HG03571 (cell line): ENCODE measurements at regions not wholly inside any gene's neighbourhood (a gene's known extent, or its start where the extent isn't known, plus 50 kb on each side); places are given as distances from the start of the nearest gene placed in this dataset.
"Not testable (repeated sequence)": the region's sequence is repeated elsewhere in the genome, so short reads cannot be mapped to it uniquely, and the experiment has no call there.

Experiments used
- ATAC-seq: cut with Tn5 transposase; IDR thresholded peaks from one replicate; pipeline ENCODE4 v1.9.1; 2021; ENCODE audit not compliant: unreplicated experiment

DNA sequence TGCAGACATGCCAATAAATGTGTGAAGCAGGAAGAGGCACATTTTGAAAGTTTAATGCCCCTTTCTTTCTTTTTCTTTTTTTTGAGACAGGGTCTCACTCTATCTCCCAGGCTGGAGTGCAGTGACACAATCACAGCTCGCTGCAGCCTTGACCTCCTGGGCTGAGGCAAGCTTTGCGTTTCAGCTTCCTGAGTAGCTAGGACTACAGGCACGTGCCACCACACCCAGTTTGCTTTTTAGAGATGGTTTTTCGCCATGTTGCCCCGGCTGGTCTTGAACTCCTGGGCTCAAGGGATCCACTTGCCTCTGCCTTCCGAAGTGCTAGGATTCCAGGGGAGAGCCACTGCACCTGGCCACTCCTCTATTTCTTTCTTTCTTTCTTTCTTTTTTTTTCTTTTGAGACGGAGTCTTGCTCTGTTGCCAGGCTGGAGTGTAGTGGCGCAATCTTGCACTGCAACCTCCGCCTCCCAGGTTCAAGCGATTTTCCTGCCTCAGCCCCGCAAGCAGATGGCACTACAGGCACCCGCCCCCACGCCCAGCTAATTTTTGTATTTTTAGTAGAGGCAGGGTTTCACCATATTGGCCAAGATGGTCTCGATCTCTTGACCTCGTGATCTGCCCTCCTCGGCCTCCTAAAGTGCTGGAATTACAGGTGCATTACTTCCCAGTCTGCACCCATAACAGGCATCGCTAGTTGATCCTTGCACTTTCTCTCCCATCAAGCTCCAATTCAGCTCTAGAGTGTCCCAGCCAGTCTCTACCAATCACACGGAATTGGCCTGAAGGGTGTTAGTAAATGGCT, 77.5 kb upstream of the RUNX3 start:
- ATAC-seq: not testable (repeated sequence)

DNA sequence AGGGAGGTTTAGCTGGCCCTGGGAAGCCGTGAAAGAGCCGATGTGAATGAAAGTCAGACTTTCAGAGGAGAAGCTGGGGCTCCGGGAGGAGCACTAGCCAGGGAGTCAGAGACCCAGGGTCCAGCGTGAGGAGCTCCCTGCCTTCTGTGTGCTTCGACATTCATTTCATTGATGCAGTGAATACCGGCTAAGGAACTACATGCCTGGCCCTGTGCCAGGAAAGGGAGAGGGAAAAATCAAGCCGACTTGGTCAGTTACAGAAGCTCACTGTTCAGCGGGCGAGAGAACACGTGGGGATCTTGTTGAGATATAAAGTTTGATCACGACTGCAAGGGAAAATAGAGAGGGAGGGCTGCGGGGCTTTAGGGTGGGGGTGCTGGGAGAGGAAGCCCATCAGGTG, 76.7 kb upstream of the RUNX3 start:
- ATAC-seq: no peak

DNA sequence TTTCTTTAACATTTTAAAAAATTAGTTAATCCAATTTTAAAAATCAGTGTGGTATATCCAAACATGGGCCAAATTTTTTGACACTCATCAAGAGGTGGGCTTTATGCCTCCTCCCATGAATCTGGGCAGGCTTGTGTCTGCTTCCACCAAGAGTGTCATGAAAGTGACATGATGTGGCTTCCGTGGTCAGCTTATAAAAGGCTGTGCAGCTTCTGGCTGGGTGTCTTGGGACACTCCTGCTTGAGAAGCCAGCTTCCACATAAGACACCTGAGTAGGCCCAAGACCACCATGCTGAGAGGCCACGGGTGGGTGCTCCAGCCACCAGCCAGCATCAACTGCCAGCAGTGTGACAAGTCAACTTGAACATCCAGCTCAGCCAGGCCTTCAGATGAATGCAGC, 74.3 kb upstream of the RUNX3 start:
- ATAC-seq: no peak

GRCh38 chr1:25003457-25004190, 73.5 kb upstream of the RUNX3 start:
- no peak for ATAC-seq

- no peak for ATAC-seq
Observed at GRCh38 chr1:25003000-25003399, 72.9 kb upstream of the RUNX3 start.

GRCh38 chr1:25001125-25001915, 71.2 kb upstream of the RUNX3 start:
- ATAC-seq: no peak

DNA sequence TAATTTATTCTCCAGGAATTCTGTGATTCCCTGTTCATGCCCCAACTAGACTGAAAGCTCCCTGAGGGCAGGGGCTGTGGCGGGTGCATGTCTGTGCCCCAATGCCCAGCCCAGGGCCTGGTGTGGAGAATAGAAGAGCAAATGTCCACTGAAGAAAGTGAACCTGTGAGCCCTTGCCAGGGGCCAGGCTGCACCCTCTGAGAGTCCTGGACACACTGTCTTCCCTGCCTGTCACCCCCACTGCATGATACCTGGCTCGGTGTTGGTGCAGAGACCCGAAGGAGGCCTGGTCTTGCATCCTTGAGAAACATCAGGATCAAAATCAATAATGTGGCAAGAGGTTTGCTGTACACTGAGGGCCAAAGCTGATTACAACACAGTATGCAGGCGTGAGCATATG, 69.8 kb upstream of the RUNX3 start:
- no peak for ATAC-seq

GRCh38 chr1:24999426-24999825, 69.3 kb upstream of the RUNX3 start:
- ATAC-seq: no peak

GRCh38 chr1:24998563-24999245, 68.6 kb upstream of the RUNX3 start:
- no peak for ATAC-seq

GRCh38 chr1:24996983-24997893, 67.2 kb upstream of the RUNX3 start:
- ATAC-seq: no peak

- no peak for ATAC-seq
Observed at GRCh38 chr1:24996456-24996855, 66.4 kb upstream of the RUNX3 start.

GRCh38 chr1:24995661-24996060, 65.6 kb upstream of the RUNX3 start:
- ATAC-seq: no peak

DNA sequence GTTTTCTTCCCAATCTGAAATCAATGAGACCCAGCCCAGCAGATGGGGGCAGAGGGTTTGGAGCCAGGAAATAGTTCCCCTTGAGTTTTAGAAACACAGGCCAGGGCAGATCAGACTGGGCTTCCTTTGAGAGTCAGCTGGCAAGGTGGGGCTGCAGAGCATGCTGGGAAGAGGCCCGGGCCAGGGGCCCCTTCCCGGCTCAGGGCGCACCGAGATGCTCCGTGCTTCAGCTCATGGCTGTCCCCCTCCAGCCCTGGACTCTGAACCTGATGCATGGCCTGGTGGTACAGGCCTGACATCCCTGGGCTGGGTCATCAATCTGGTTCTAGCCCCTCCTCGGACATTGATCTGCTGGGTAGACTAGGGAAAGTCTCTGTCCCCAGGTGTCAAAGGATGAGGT, 65.1 kb upstream of the RUNX3 start:
- no peak for ATAC-seq

DNA sequence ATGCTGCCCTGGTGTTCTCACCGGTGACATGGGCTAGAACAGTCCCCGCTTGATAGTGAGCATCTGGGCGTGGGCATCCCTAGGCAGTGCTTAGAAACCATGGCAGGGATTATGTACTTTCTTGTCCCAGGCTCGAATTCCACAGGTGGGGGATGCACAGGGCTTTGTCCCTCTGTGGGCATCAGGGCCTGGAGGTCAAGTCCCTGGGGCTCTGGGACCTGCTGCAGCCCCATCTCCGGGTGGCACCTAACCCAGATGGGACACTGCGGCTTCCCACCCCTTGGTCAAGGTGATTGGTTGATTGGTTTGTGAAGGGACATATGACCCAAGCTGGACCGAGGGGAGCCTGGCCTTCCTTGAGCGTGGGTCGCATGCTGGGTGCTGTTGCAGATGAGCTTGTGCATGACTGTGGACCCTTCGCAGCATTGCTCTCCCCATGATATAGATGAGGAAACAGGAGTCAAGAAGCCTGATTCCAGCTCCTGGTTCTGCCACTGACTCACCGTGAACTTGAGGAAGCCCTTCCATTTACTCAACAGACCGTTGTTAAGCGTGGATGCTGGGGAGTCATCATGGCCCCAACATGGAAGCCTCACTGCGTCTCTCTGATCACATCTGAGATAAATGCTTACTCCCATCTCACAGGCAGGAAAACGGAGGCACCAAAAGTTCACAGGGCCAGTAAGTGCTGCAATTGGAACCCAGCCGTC, 64.0 kb upstream of the RUNX3 start:
- ATAC-seq: no peak

DNA sequence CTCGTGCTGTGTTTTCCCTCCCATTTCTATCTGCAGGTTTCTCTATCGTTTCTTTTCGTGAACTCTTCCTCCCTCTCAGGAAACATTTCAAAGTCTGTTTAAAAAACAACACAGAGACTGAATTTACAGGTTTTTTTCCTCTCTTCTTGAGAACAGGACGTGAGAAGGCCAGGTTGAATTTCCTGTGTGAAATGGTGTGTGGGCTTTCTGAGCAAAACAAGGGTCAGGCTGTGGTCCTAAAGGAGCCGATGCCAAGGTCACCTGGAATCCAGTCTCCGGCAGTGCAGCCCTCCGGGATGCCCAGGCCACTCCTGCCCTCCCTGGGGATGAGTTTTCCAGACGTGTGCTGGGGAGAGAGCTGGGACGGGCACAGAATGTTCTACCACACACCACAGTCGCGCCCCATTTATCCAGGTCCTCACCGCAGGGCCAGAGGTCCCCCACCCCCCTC, 62.7 kb upstream of the RUNX3 start:
- ATAC-seq: no peak

- no peak for ATAC-seq
Observed at GRCh38 chr1:24992124-24992760, 62.2 kb upstream of the RUNX3 start.

- no peak for ATAC-seq
Observed at GRCh38 chr1:24991697-24992096, 61.6 kb upstream of the RUNX3 start.

GRCh38 chr1:24990779-24991641, 60.9 kb upstream of the RUNX3 start:
- no peak for ATAC-seq
